CD4-positive, alpha-beta T cell (primary cell): ENCODE measurements at regions not wholly inside any gene's neighbourhood (a gene's known extent, or its start where the extent isn't known, plus 50 kb on each side); places are given as distances from the start of the nearest gene placed in this dataset.

Source experiments
- ATAC-seq: fragments of 200-7000 bp; cut with Tn5 transposase; one replicate; pipeline ENCODE4 v1.10.0; 2022; ENCODE audit warnings: mild to moderate bottlenecking; ENCODE audit not compliant: poor library complexity
- CTCF ChIA-PET: fragments of 350-600 bp; sonication (Branson Sonifier 250); formaldehyde crosslinking; loops from one replicate; lab custom pipeline; 2021; ENCODE audit warnings: antibody characterized with exemption, inconsistent platforms; lab: Charles Lee
- POLR2A ChIA-PET: fragments of 350-600 bp; sonication (Branson Sonifier 250); formaldehyde crosslinking; loops from one replicate; lab custom pipeline; 2021; ENCODE audit warnings: antibody characterized with exemption, inconsistent platforms; lab: Charles Lee
- DNase-seq, 14 experiments: peaks; one replicate each; pipeline ENCODE4 v3.0.0-alpha.2; 2013 to 2020; ENCODE audit warnings: mixed read lengths in 2 of 14
- H3K27ac ChIP-seq, 2 donors: one replicate each; pipeline versions ENCODE4 v1.5.1 to v1.7.0; 2013; ENCODE audit warnings: low read length in 2 of 2, low read depth in 1 of 2, mild to moderate bottlenecking in 1 of 2
- H3K27me3 ChIP-seq, 2 experiments: 1 replicate in 1 of 2; 2 replicates in 1 of 2; pipeline versions ENCODE4 v1.6.1 to v1.7.0; 2013; ENCODE audit warnings: low read length in 2 of 2, control low read depth in 1 of 2, mild to moderate bottlenecking in 1 of 2, moderate library complexity in 1 of 2; ENCODE audit not compliant: insufficient read depth in 2 of 2, control insufficient read depth in 1 of 2
- H3K36me3 ChIP-seq: one replicate; pipeline ENCODE4 v1.6.1; 2013; ENCODE audit warnings: low read length, control low read depth; ENCODE audit not compliant: insufficient read depth
- H3K4me1 ChIP-seq: one replicate; pipeline ENCODE4 v1.6.1; 2013; ENCODE audit warnings: low read length, control low read depth; ENCODE audit not compliant: insufficient read depth
- H3K4me3 ChIP-seq: one replicate; pipeline ENCODE4 v1.5.1; 2013; ENCODE audit warnings: mild to moderate bottlenecking, low read length, moderate library complexity
- H3K9me3 ChIP-seq, 2 experiments: 1 replicate in 1 of 2; 2 replicates in 1 of 2; pipeline versions ENCODE4 v1.6.1 to v1.7.0; 2013; ENCODE audit warnings: low read length in 2 of 2, mild to moderate bottlenecking in 2 of 2, control low read depth in 1 of 2, moderate library complexity in 1 of 2; ENCODE audit not compliant: control insufficient read depth in 1 of 2, insufficient read depth in 1 of 2
- H3K27ac Mint-ChIP-seq: one replicate; pipeline ENCODE4 v1.8.0; 2020; ENCODE audit warnings: mixed read lengths
- H3K27me3 Mint-ChIP-seq: one replicate; pipeline ENCODE4 v1.8.0; 2021; ENCODE audit warnings: mixed read lengths
- H3K36me3 Mint-ChIP-seq: one replicate; pipeline ENCODE4 v1.8.0; 2021; ENCODE audit warnings: low read depth, mixed read lengths
- H3K4me1 Mint-ChIP-seq: one replicate; pipeline ENCODE4 v1.8.0; 2021; ENCODE audit warnings: low read depth, mixed read lengths
- H3K4me3 Mint-ChIP-seq: one replicate; pipeline ENCODE4 v1.8.0; 2020; ENCODE audit warnings: mild to moderate bottlenecking, mixed read lengths
- H3K9me3 Mint-ChIP-seq: one replicate; pipeline ENCODE4 v1.8.0; 2020; ENCODE audit warnings: mixed read lengths
- intact Hi-C, 2 experiments: fragments of 100-400 bp; cut with DNase I in 1 of 2; cut with micrococcal nuclease in 1 of 2; formaldehyde crosslinking; loops; one replicate each; pipeline versions ENCODE4 v1.15.1 to v1.9.0; 2023 to 2025; cut with DNase I, micrococcal nuclease
- TF ChIP-seq, protein P1 (sequence below): fragments of 200-600 bp; IDR thresholded peaks from one replicate; pipeline ENCODE4 v1.8.0; 2022; ENCODE audit warnings: antibody characterized with exemption, mild to moderate bottlenecking

- H3K36me3 Mint-ChIP-seq = peaks cover 1% of the 10 kb centered on the region
- no peak for DNase-seq
- no peak for ATAC-seq
- ChIA-PET POLR2A (interaction anchor here (0.6 to 1.7 kb wide), 2 partner anchors 21 to 181 kb away, joined by 3 to 7 read pairs; partner anchors contain the start of gene BTG1), CTCF (no interaction called here)
- TF ChIP-seq, protein P1, sequence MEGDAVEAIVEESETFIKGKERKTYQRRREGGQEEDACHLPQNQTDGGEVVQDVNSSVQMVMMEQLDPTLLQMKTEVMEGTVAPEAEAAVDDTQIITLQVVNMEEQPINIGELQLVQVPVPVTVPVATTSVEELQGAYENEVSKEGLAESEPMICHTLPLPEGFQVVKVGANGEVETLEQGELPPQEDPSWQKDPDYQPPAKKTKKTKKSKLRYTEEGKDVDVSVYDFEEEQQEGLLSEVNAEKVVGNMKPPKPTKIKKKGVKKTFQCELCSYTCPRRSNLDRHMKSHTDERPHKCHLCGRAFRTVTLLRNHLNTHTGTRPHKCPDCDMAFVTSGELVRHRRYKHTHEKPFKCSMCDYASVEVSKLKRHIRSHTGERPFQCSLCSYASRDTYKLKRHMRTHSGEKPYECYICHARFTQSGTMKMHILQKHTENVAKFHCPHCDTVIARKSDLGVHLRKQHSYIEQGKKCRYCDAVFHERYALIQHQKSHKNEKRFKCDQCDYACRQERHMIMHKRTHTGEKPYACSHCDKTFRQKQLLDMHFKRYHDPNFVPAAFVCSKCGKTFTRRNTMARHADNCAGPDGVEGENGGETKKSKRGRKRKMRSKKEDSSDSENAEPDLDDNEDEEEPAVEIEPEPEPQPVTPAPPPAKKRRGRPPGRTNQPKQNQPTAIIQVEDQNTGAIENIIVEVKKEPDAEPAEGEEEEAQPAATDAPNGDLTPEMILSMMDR = no peak
- H3K27me3 Mint-ChIP-seq = no peaks in the 10 kb centered on the region
- H3K9me3 ChIP-seq = peaks cover 0 to 11% of the 10 kb centered on the region in 2 experiments
- intact Hi-C loops = no loop called here
- H3K9me3 Mint-ChIP-seq = peaks cover 10% of the 10 kb centered on the region
- no peak overlapping the region for H3K27ac ChIP-seq
- H3K4me3 Mint-ChIP-seq = no peak overlapping the region
- peaks cover 66% of the 10 kb centered on the region for H3K4me1 Mint-ChIP-seq
- H3K27me3 ChIP-seq = no peaks in the 10 kb centered on the region
- no peak overlapping the region for H3K4me3 ChIP-seq
- H3K36me3 ChIP-seq = no peaks in the 10 kb centered on the region
- peaks cover 13% of the 10 kb centered on the region for H3K4me1 ChIP-seq
- H3K27ac Mint-ChIP-seq = no peak overlapping the region
Observed at GRCh38 chr12:92326877-92327276, 181.2 kb upstream of the BTG1 start.

GRCh38 chr12:92324849-92325500 is 179.3 kb upstream of the BTG1 start:
- H3K4me3 ChIP-seq = no peak overlapping the region
- intact Hi-C loops = loop anchor here in 1 of 2 experiments (5.0 kb wide), 1 partner anchor 37 kb away; no protein-coding TSS in a partner anchor
- no peaks in the 10 kb centered on the region for H3K27me3 ChIP-seq
- H3K9me3 ChIP-seq = peaks cover 0 to 11% of the 10 kb centered on the region in 2 experiments
- Mint-ChIP-seq H3K36me3 (peaks cover 20% of the 10 kb centered on the region), H3K9me3 (peaks cover 13% of the 10 kb centered on the region), H3K4me1 (peaks cover 48% of the 10 kb centered on the region), H3K27ac (no peak overlapping the region), H3K4me3 (no peak overlapping the region), H3K27me3 (no peaks in the 10 kb centered on the region)
- peaks cover 13% of the 10 kb centered on the region for H3K4me1 ChIP-seq
- H3K36me3 ChIP-seq = no peaks in the 10 kb centered on the region
- ATAC-seq (no peak), DNase-seq (no peak)
- TF ChIP-seq, protein P1 = no peak
- H3K27ac ChIP-seq = no peak overlapping the region
- POLR2A ChIA-PET = interaction anchor here (0.6 to 1.9 kb wide), 3 partner anchors 9 to 319 kb away, joined by 3 to 6 read pairs (median 5); partner anchors contain the start of gene BTG1
- CTCF ChIA-PET = no interaction called here

DNA sequence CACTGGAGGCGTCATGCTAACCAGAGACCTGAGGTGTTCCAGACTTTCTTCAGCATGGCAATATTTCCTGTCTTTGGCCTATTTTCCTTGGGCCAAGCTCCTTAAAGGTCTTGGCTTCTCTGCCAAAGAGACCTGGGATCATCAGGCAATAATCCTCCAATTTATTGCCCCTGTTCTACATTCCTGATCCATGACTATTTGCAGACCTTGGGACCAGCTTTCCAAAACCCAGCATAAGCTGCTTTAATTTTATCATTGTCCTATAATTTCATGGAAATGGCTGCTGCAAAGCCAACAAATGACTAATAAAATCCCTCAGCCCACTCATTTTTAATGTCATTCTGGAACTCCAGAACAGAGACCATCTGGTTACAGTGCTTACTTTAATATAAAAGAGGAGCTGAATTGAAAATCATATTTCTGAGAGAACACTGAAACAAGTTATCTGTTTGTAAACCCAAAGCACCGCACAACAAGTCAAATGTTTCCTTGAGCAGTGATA is 166.9 kb upstream of the BTG1 start:
- Mint-ChIP-seq H3K4me1 (peaks cover 17% of the 10 kb centered on the region), H3K27ac (no peak overlapping the region), H3K36me3 (no peaks in the 10 kb centered on the region), H3K4me3 (no peak overlapping the region), H3K9me3 (no peaks in the 10 kb centered on the region), H3K27me3 (no peaks in the 10 kb centered on the region)
- TF ChIP-seq, protein P1 = no peak
- H3K4me3 ChIP-seq = no peak overlapping the region
- ATAC-seq = no peak
- H3K27me3 ChIP-seq = no peaks in the 10 kb centered on the region
- no peaks in the 10 kb centered on the region for H3K36me3 ChIP-seq
- no peaks in the 10 kb centered on the region for H3K4me1 ChIP-seq
- DNase-seq = no peak
- ChIA-PET POLR2A (no interaction called here), CTCF (no interaction called here)
- intact Hi-C loops = no loop called here
- no peaks in the 10 kb centered on the region for H3K9me3 ChIP-seq
- H3K27ac ChIP-seq = no peak overlapping the region
